Fibroblast of peridontal ligament (primary cell): ENCODE measurements at regions not wholly inside any gene's neighbourhood (a gene's known extent, or its start where the extent isn't known, plus 50 kb on each side); places are given as distances from the start of the nearest gene placed in this dataset.

Experiments
- DNase-seq: peaks from one replicate; pipeline ENCODE4 v3.0.0-alpha.2; 2010; ENCODE audit errors: extremely low read depth

- no peak for DNase-seq
Measured at GRCh38 chr1:62370594-62370993, 51.4 kb upstream of the KANK4 start.

GRCh38 chr1:62371375-62371774, 52.1 kb upstream of the KANK4 start:
- no peak for DNase-seq

GRCh38 chr1:62373221-62373620, 54.0 kb upstream of the KANK4 start:
- no peak for DNase-seq

- no peak for DNase-seq
Measured at GRCh38 chr1:62377043-62377562, 57.9 kb upstream of the KANK4 start.

- no peak for DNase-seq
Measured at GRCh38 chr1:62380181-62380580, 56.7 kb upstream of the USP1 start.

- DNase-seq: no peak
Measured at GRCh38 chr1:62381831-62382657, 54.8 kb upstream of the USP1 start.

GRCh38 chr1:62382658-62382955, 54.2 kb upstream of the USP1 start:
- no peak for DNase-seq

- peak; percentile 90 for DNase-seq
Measured at GRCh38 chr1:62384276-62385005, 52.4 kb upstream of the USP1 start.

- DNase-seq: no peak
Measured at GRCh38 chr1:62385923-62386322, 50.9 kb upstream of the USP1 start.

- peak; percentile 11 for DNase-seq
Measured at GRCh38 chr1:62386351-62387121, 50.3 kb upstream of the USP1 start.
